ENCODE measurements at regions not wholly inside any gene's neighbourhood (a gene's known extent, or its start where the extent isn't known, plus 50 kb on each side); places are given as distances from the start of the nearest gene placed in this dataset.

GRCh38 chr20:60589623-60590022 lies 631.4 kb downstream of the CDH26 start:
- Histone ChIP-seq H4K20me1 (ENCODE audit: insufficient read depth) (no peaks in the 10 kb centered on the region), H2AFZ (ENCODE audit: low read depth) (no peak overlapping the region), H3F3A (replicated peaks; ENCODE audit: insufficient read depth) (no peaks in the 10 kb centered on the region), H3K9ac (no peak overlapping the region), H3K9me2 (no peaks in the 10 kb centered on the region), H3K9me3 (no peaks in the 10 kb centered on the region), H3K79me2 (ENCODE audit: insufficient read depth) (no peaks in the 10 kb centered on the region), H3K4me1 (ENCODE audit: control insufficient read depth in 1 of 2, insufficient read depth in 2 of 2, low read depth in 1 of 2, low read length in 1 of 2) (peaks cover 0 to 6% of the 10 kb centered on the region in 2 experiments; a peak in 1 of 4 replicates), H3K36me3 (replicated peaks in 1 of 2; ENCODE audit: control insufficient read depth in 1 of 2, insufficient read depth in 2 of 2, low read length in 1 of 2) (no peaks in the 10 kb centered on the region), H3K27me3 (ENCODE audit: insufficient read depth) (no peaks in the 10 kb centered on the region), H3K27ac (ENCODE audit: low read depth in 2 of 2, low read length in 1 of 2) (no peak overlapping the region), H3K4me3 (ENCODE audit: low read depth in 2 of 2, low read length in 1 of 2) (no peak overlapping the region), H3K4me2 (no peak overlapping the region)
- 24% methylated on average over 3 of the region's 3 CpGs for WGBS (ENCODE audit: low lambda C conversion rate)
- peak; percentile 60; the same call in 1 of the 2 replicates for TF ChIP-seq REST (IDR thresholded peaks at IDR 0.05; ENCODE audit: low read depth, low read length)
- TF ChIP-seq USF2 (IDR thresholded peaks at IDR 0.05; ENCODE audit: borderline replicate concordance, low read depth, low read length) = no peak
- no peak for TF ChIP-seq CTCF (IDR thresholded peaks at IDR 0.05)
- no peak for TF ChIP-seq ELF1 (IDR thresholded peaks at IDR 0.05)
- ChIA-PET POLR2A (interaction anchor here (0.7 kb wide), 1 partner anchor 485 kb away, joined by 3 read pairs; no protein-coding TSS in a partner anchor), CTCF (interaction anchor here (2.0 kb wide), 1 partner anchor 15 kb away, joined by 6 read pairs; no protein-coding TSS in a partner anchor)
- DNase-seq = no peak

- H3K9me2 ChIP-seq = no peaks in the 10 kb centered on the region
- H3K27ac ChIP-seq (ENCODE audit: low read depth in 2 of 2, low read length in 1 of 2) = no peak overlapping the region
- WGBS (ENCODE audit: low lambda C conversion rate) = 21% methylated on average over 6 of the region's 6 CpGs
- H3K36me3 ChIP-seq (replicated peaks in 1 of 2; ENCODE audit: control insufficient read depth in 1 of 2, insufficient read depth in 2 of 2, low read length in 1 of 2) = no peaks in the 10 kb centered on the region
- H3F3A ChIP-seq (replicated peaks; ENCODE audit: insufficient read depth) = no peaks in the 10 kb centered on the region
- H4K20me1 ChIP-seq (ENCODE audit: insufficient read depth) = no peaks in the 10 kb centered on the region
- DNase-seq = no peak
- no peak overlapping the region for H3K9ac ChIP-seq
- H3K4me2 ChIP-seq = no peak overlapping the region
- H2AFZ ChIP-seq (ENCODE audit: low read depth) = no peak overlapping the region
- ChIA-PET CTCF (no interaction called here), POLR2A (no interaction called here)
- no peak overlapping the region for H3K4me3 ChIP-seq (ENCODE audit: low read depth in 2 of 2, low read length in 1 of 2)
- no peaks in the 10 kb centered on the region for H3K79me2 ChIP-seq (ENCODE audit: insufficient read depth)
- no peaks in the 10 kb centered on the region for H3K9me3 ChIP-seq
- H3K27me3 ChIP-seq (ENCODE audit: insufficient read depth) = no peaks in the 10 kb centered on the region
- H3K4me1 ChIP-seq (ENCODE audit: control insufficient read depth in 1 of 2, insufficient read depth in 2 of 2, low read depth in 1 of 2, low read length in 1 of 2) = peaks cover 0 to 6% of the 10 kb centered on the region in 2 experiments; a peak in 1 of 4 replicates
- no peak for TF ChIP-seq GATA2 (CRISPR knock-in tag; IDR thresholded peaks at IDR 0.05)
- TF ChIP-seq TEAD4 (IDR thresholded peaks at IDR 0.05; ENCODE audit: borderline replicate concordance, insufficient read depth) = no peak
- TF ChIP-seq PBX3 (IDR thresholded peaks at IDR 0.05) = no peak
- no peak for TF ChIP-seq IRF3 (IDR thresholded peaks at IDR 0.05; ENCODE audit: low read depth, low read length)
- TF ChIP-seq FOXM1 (IDR thresholded peaks at IDR 0.05; ENCODE audit: low read depth) = no peak
- TF ChIP-seq TAF1 (IDR thresholded peaks at IDR 0.05; ENCODE audit: borderline replicate concordance, low read depth, low read length) = no peak
- no peak for TF ChIP-seq REST (IDR thresholded peaks at IDR 0.05; ENCODE audit: low read depth, low read length)
These were observed 633.1 kb downstream of the CDH26 start for GRCh38 chr20:60591172-60591799.

All from SK-N-SH (cell line).